ENCODE measurements at regions not wholly inside any gene's neighbourhood (a gene's known extent, or its start where the extent isn't known, plus 50 kb on each side); places are given as distances from the start of the nearest gene placed in this dataset.

DNA sequence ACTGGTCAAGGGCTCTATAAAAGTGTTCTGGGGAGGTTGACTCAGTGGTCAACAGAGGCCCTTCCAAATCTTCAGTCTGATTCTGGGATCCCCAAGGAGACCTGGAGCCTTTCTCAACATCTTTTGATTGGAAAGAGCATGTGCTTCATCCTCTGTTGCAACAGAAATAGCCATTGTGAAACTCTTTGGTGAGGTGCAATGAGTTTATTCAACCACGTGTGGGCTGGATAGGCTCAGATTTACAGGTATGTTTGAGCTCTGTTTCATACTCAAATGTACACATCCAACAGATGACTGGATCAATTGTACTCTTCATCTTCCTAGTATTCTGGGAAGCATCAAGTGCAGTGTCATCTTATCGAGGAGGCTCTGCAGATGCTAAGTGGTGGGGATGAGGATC lies 60.5 kb downstream of the CTSL start:
- no peaks in the 10 kb centered on the region for H3K27me3 ChIP-seq (ENCODE audit: insufficient read depth, low read length)
- no peak overlapping the region for H3K4me3 Mint-ChIP-seq (ENCODE audit: unreplicated experiment)
- no peaks in the 10 kb centered on the region for H3K36me3 ChIP-seq (ENCODE audit: insufficient read depth, low read length)
- H3K4me3 ChIP-seq (ENCODE audit: insufficient read depth, low read depth, low read length): no peak overlapping the region
- H3K9me3 Mint-ChIP-seq (ENCODE audit: unreplicated experiment): peaks cover 4% of the 10 kb centered on the region
- no peak overlapping the region for H3K9ac ChIP-seq (ENCODE audit: low read length)
- H3K79me2 ChIP-seq (ENCODE audit: insufficient read depth, low read length): no peaks in the 10 kb centered on the region
- H3K27ac ChIP-seq (ENCODE audit: low read depth, low read length): no peak overlapping the region
- no peaks in the 10 kb centered on the region for H3K27me3 Mint-ChIP-seq (ENCODE audit: low read depth, unreplicated experiment)
- DNase-seq (ENCODE audit: low read depth) (no peak), FAIRE-seq (no peak)
- TF ChIP-seq EZH2 (IDR thresholded peaks at IDR 0.05; ENCODE audit: insufficient read depth, low read length): no peak
- TF ChIP-seq, protein P1, sequence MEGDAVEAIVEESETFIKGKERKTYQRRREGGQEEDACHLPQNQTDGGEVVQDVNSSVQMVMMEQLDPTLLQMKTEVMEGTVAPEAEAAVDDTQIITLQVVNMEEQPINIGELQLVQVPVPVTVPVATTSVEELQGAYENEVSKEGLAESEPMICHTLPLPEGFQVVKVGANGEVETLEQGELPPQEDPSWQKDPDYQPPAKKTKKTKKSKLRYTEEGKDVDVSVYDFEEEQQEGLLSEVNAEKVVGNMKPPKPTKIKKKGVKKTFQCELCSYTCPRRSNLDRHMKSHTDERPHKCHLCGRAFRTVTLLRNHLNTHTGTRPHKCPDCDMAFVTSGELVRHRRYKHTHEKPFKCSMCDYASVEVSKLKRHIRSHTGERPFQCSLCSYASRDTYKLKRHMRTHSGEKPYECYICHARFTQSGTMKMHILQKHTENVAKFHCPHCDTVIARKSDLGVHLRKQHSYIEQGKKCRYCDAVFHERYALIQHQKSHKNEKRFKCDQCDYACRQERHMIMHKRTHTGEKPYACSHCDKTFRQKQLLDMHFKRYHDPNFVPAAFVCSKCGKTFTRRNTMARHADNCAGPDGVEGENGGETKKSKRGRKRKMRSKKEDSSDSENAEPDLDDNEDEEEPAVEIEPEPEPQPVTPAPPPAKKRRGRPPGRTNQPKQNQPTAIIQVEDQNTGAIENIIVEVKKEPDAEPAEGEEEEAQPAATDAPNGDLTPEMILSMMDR (IDR thresholded peaks at IDR 0.05; ENCODE audit: insufficient read depth, low read depth, low read length): no peak
- H3K4me2 ChIP-seq (ENCODE audit: low read length): no peak overlapping the region
- H2AFZ ChIP-seq (ENCODE audit: low read depth, low read length): no peak overlapping the region
- H3K9me3 ChIP-seq (ENCODE audit: insufficient read depth, low read depth, low read length): no peaks in the 10 kb centered on the region
- H3K4me1 ChIP-seq (ENCODE audit: insufficient read depth, low read length): no peaks in the 10 kb centered on the region
- no peaks in the 10 kb centered on the region for H3K36me3 Mint-ChIP-seq (ENCODE audit: low read depth, unreplicated experiment)
- H3K27ac Mint-ChIP-seq (ENCODE audit: unreplicated experiment): no peak overlapping the region
- no peaks in the 10 kb centered on the region for H3K4me1 Mint-ChIP-seq (ENCODE audit: low read depth, unreplicated experiment)
- no peaks in the 10 kb centered on the region for H4K20me1 ChIP-seq (ENCODE audit: insufficient read depth, low read length)

DNA sequence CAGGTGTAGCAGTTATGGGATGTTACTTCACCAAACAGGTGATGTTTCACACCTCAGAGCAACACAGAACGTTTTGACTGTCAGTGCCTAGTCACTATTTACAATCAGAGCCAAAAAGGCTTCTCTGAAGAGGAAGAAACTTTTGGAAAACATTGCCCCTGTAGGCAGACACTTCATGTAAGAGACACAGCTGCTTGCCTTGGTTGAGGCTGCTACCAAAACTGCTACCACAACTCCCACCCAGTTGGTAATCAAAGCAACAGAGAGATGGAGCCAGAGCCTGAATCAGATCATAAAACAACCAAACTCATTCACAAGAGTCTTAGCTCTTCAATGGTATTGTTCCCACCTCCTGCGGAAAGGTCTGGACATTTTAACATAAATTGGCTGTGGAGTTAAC lies 61.0 kb downstream of the CTSL start:
- Histone ChIP-seq H3K4me2 (ENCODE audit: low read length) (no peak overlapping the region), H2AFZ (ENCODE audit: low read depth, low read length) (no peak overlapping the region), H3K79me2 (ENCODE audit: insufficient read depth, low read length) (no peaks in the 10 kb centered on the region), H3K27me3 (ENCODE audit: insufficient read depth, low read length) (no peaks in the 10 kb centered on the region), H3K4me3 (ENCODE audit: insufficient read depth, low read depth, low read length) (no peak overlapping the region), H3K4me1 (ENCODE audit: insufficient read depth, low read length) (no peaks in the 10 kb centered on the region), H4K20me1 (ENCODE audit: insufficient read depth, low read length) (no peaks in the 10 kb centered on the region), H3K9ac (ENCODE audit: low read length) (no peak overlapping the region), H3K27ac (ENCODE audit: low read depth, low read length) (no peak overlapping the region), H3K9me3 (ENCODE audit: insufficient read depth, low read depth, low read length) (no peaks in the 10 kb centered on the region), H3K36me3 (ENCODE audit: insufficient read depth, low read length) (no peaks in the 10 kb centered on the region)
- DNase-seq (ENCODE audit: low read depth) (no peak), FAIRE-seq (no peak)
- no peak for TF ChIP-seq EZH2 (IDR thresholded peaks at IDR 0.05; ENCODE audit: insufficient read depth, low read length)
- TF ChIP-seq, protein P1 (IDR thresholded peaks at IDR 0.05; ENCODE audit: insufficient read depth, low read depth, low read length): no peak
- Mint-ChIP-seq H3K4me3 (ENCODE audit: unreplicated experiment) (no peak overlapping the region), H3K4me1 (ENCODE audit: low read depth, unreplicated experiment) (no peaks in the 10 kb centered on the region), H3K9me3 (ENCODE audit: unreplicated experiment) (peaks cover 4% of the 10 kb centered on the region), H3K27me3 (ENCODE audit: low read depth, unreplicated experiment) (no peaks in the 10 kb centered on the region), H3K36me3 (ENCODE audit: low read depth, unreplicated experiment) (no peaks in the 10 kb centered on the region), H3K27ac (ENCODE audit: unreplicated experiment) (no peak overlapping the region)

DNA sequence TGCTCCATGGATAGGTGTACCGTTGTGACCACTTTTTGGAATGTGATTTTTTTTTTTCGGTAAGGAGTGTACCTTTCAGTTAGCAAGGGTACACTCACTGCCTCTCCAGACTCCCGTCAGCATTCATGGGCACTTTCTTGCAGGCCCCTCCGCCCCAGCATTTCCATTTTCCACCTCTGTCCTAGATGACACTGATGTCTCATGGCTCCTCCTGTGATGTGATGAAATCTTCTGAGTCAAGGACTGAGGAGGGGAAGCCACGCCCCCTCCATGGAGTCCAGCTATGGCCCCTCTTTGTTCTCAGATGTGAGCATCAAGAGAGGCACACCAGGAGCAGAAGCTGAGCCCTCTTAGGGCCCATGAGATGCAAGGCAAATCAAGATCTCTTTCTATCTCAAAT lies 61.8 kb downstream of the CTSL start:
- H3K4me1 Mint-ChIP-seq (ENCODE audit: low read depth, unreplicated experiment): peaks cover 2% of the 10 kb centered on the region
- H3K4me3 Mint-ChIP-seq (ENCODE audit: unreplicated experiment): no peak overlapping the region
- H2AFZ ChIP-seq (ENCODE audit: low read depth, low read length): no peak overlapping the region

More for the DNA sequence above, 61.8 kb downstream of the CTSL start:
- Histone ChIP-seq H3K27me3 (ENCODE audit: insufficient read depth, low read length) (no peaks in the 10 kb centered on the region), H3K4me1 (ENCODE audit: insufficient read depth, low read length) (no peaks in the 10 kb centered on the region), H3K79me2 (ENCODE audit: insufficient read depth, low read length) (no peaks in the 10 kb centered on the region), H3K9me3 (ENCODE audit: insufficient read depth, low read depth, low read length) (no peaks in the 10 kb centered on the region), H3K27ac (ENCODE audit: low read depth, low read length) (no peak overlapping the region), H3K9ac (ENCODE audit: low read length) (no peak overlapping the region), H3K36me3 (ENCODE audit: insufficient read depth, low read length) (no peaks in the 10 kb centered on the region), H3K4me2 (ENCODE audit: low read length) (no peak overlapping the region), H3K4me3 (ENCODE audit: insufficient read depth, low read depth, low read length) (no peak overlapping the region), H4K20me1 (ENCODE audit: insufficient read depth, low read length) (no peaks in the 10 kb centered on the region)
- FAIRE-seq: no peak
- no peak overlapping the region for H3K27ac Mint-ChIP-seq (ENCODE audit: unreplicated experiment)
- peaks cover 4% of the 10 kb centered on the region for H3K9me3 Mint-ChIP-seq (ENCODE audit: unreplicated experiment)
- no peaks in the 10 kb centered on the region for H3K36me3 Mint-ChIP-seq (ENCODE audit: low read depth, unreplicated experiment)
- TF ChIP-seq, protein P1 (IDR thresholded peaks at IDR 0.05; ENCODE audit: insufficient read depth, low read depth, low read length): no peak
- no peak for TF ChIP-seq EZH2 (IDR thresholded peaks at IDR 0.05; ENCODE audit: insufficient read depth, low read length)
- no peaks in the 10 kb centered on the region for H3K27me3 Mint-ChIP-seq (ENCODE audit: low read depth, unreplicated experiment)
- no peak for DNase-seq (ENCODE audit: low read depth)
